GM13976 (cell line): ENCODE measurements at regions not wholly inside any gene's neighbourhood (a gene's known extent, or its start where the extent isn't known, plus 50 kb on each side); places are given as distances from the start of the nearest gene placed in this dataset.

Experiments
- DNase-seq: peaks from one replicate; pipeline ENCODE4 v3.0.0; 2012; ENCODE audit warnings: low spot score
- CTCF ChIP-seq: IDR thresholded peaks from 2 replicates; pipeline ENCODE4 v1.5.1; 2012; ENCODE audit warnings: borderline replicate concordance, mild to moderate bottlenecking; ENCODE audit not compliant: insufficient read depth; ENCODE audit errors: extremely low read depth, missing control alignments, control extremely low read depth
- in situ Hi-C: fragments of 300-500 bp; cut with MboI; formaldehyde crosslinking; loops from one replicate; pipeline ENCODE4 v1.12.0; 2022; ENCODE audit warnings: low sequenced_read_pairs, mixed read lengths, inconsistent platforms; ENCODE audit not compliant: unreplicated experiment

DNA sequence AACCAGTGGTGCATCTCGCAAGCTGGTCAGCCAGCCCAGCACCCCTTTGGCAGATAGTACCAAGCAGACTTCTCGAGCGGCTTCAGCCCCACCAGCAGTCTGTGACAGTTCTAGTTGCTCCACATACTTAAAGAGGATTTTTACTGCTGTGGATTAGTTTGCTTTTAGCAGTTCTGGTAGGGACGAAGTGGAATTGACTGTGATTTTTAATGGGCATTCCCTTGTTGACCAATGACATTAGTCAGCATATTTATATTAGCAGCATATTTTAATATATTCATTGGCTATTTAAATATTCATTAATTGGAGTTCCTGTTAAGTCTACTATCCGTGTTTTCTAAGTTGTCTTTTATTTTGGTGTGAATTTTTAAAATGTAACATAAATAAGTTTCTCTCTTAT is 500.9 kb upstream of the FAT1 start:
- TF ChIP-seq CTCF, result no peak
- DNase-seq, result no peak
- in situ Hi-C loops, result no loop called here

GRCh38 chr4:187227907-187228704 is 504.4 kb upstream of the FAT1 start:
- TF ChIP-seq CTCF, result no peak
- in situ Hi-C loops, result no loop called here
- no peak for DNase-seq

GRCh38 chr4:187232196-187232595 is 508.5 kb upstream of the FAT1 start:
- DNase-seq, result no peak
- in situ Hi-C loops, result no loop called here
- no peak for TF ChIP-seq CTCF

DNA sequence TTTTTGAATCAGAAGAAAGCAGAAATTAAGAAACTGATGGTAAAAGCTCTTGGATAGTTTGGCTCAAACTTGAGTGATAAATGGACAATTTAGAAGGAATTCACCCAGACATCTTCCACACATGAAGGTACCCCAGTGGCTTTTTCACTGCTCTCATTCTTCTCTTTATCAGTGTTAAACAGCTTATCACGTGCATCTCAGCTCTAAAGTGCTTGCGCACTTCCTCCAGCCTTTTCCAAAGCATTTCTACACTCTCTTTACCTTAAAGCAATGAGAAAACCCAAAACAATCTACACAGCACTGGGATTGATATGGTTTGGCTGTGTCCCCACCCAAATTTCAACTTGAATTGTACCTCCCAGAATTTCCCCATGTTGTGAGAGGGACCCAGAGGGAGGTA is 509.1 kb upstream of the FAT1 start:
- in situ Hi-C loops, result no loop called here
- DNase-seq, result no peak
- TF ChIP-seq CTCF, result no peak

- in situ Hi-C loops, result no loop called here
- TF ChIP-seq CTCF, result no peak
- DNase-seq, result no peak
Observed at GRCh38 chr4:187235456-187236170, 512.0 kb upstream of the FAT1 start.

GRCh38 chr4:187236209-187236890 is 512.7 kb upstream of the FAT1 start:
- in situ Hi-C loops, result no loop called here
- TF ChIP-seq CTCF, result no peak
- no peak for DNase-seq
